ENCODE measurements at regions not wholly inside any gene's neighbourhood (a gene's known extent, or its start where the extent isn't known, plus 50 kb on each side); places are given as distances from the start of the nearest gene placed in this dataset.

- Histone ChIP-seq H3K36me3 (ENCODE audit: insufficient read depth, low read length) (no peaks in the 10 kb centered on the region), H3K9me3 (ENCODE audit: insufficient read depth, low read depth, low read length) (no peaks in the 10 kb centered on the region), H3F3A (ENCODE audit: low read depth) (no peaks in the 10 kb centered on the region), H3K9me2 (replicated peaks; ENCODE audit: low read depth, low read length) (no peaks in the 10 kb centered on the region), H2AFZ (ENCODE audit: low read length) (no peak overlapping the region), H3K9ac (ENCODE audit: low read depth, low read length, poor library complexity, severe bottlenecking) (no peak overlapping the region), H4K20me1 (ENCODE audit: insufficient read depth, low read length, poor library complexity, severe bottlenecking) (no peaks in the 10 kb centered on the region), H3K79me2 (ENCODE audit: insufficient read depth, low read length) (no peaks in the 10 kb centered on the region), H3K27me3 (ENCODE audit: insufficient read depth, low read length, poor library complexity, severe bottlenecking) (no peaks in the 10 kb centered on the region), H3K4me1 (ENCODE audit: insufficient read depth, low read length, poor library complexity, severe bottlenecking) (no peaks in the 10 kb centered on the region), H3K4me3 (ENCODE audit: low read length, poor library complexity, severe bottlenecking) (no peak overlapping the region), H3K4me2 (ENCODE audit: low read depth, low read length, poor library complexity, severe bottlenecking) (no peak overlapping the region)
- TF ChIP-seq EZH2phosphoT487 (IDR thresholded peaks at IDR 0.05; ENCODE audit: borderline replicate concordance) (no peak), CTCF (conservative IDR thresholded peaks at IDR 0.05; ENCODE audit: low read length) (no peak)
Measured at GRCh38 chr1:56436296-56436695, 143.1 kb downstream of the PLPP3 start.

- Histone ChIP-seq H2AFZ (ENCODE audit: low read length) (no peak overlapping the region), H3K4me2 (ENCODE audit: low read depth, low read length, poor library complexity, severe bottlenecking) (no peak overlapping the region), H3K4me3 (ENCODE audit: low read length, poor library complexity, severe bottlenecking) (no peak overlapping the region), H3K9me2 (replicated peaks; ENCODE audit: low read depth, low read length) (no peaks in the 10 kb centered on the region), H3K27me3 (ENCODE audit: insufficient read depth, low read length, poor library complexity, severe bottlenecking) (no peaks in the 10 kb centered on the region), H3K79me2 (ENCODE audit: insufficient read depth, low read length) (no peaks in the 10 kb centered on the region), H4K20me1 (ENCODE audit: insufficient read depth, low read length, poor library complexity, severe bottlenecking) (no peaks in the 10 kb centered on the region), H3F3A (ENCODE audit: low read depth) (no peaks in the 10 kb centered on the region), H3K9me3 (ENCODE audit: insufficient read depth, low read depth, low read length) (no peaks in the 10 kb centered on the region), H3K36me3 (ENCODE audit: insufficient read depth, low read length) (no peaks in the 10 kb centered on the region), H3K9ac (ENCODE audit: low read depth, low read length, poor library complexity, severe bottlenecking) (no peak overlapping the region), H3K4me1 (ENCODE audit: insufficient read depth, low read length, poor library complexity, severe bottlenecking) (no peaks in the 10 kb centered on the region)
- TF ChIP-seq EZH2phosphoT487 (IDR thresholded peaks at IDR 0.05; ENCODE audit: borderline replicate concordance): no peak
- TF ChIP-seq CTCF (conservative IDR thresholded peaks at IDR 0.05; ENCODE audit: low read length): no peak
Measured at GRCh38 chr1:56435434-56436262, 143.7 kb downstream of the PLPP3 start.

- TF ChIP-seq EZH2phosphoT487 (IDR thresholded peaks at IDR 0.05; ENCODE audit: borderline replicate concordance): no peak
- no peak for TF ChIP-seq CTCF (conservative IDR thresholded peaks at IDR 0.05; ENCODE audit: low read length)
- Histone ChIP-seq H3K27me3 (ENCODE audit: insufficient read depth, low read length, poor library complexity, severe bottlenecking) (no peaks in the 10 kb centered on the region), H3K79me2 (ENCODE audit: insufficient read depth, low read length) (no peaks in the 10 kb centered on the region), H4K20me1 (ENCODE audit: insufficient read depth, low read length, poor library complexity, severe bottlenecking) (no peaks in the 10 kb centered on the region), H3K36me3 (ENCODE audit: insufficient read depth, low read length) (no peaks in the 10 kb centered on the region), H3K4me3 (ENCODE audit: low read length, poor library complexity, severe bottlenecking) (no peak overlapping the region), H3K4me2 (ENCODE audit: low read depth, low read length, poor library complexity, severe bottlenecking) (no peak overlapping the region), H3K9me3 (ENCODE audit: insufficient read depth, low read depth, low read length) (no peaks in the 10 kb centered on the region), H3K9me2 (replicated peaks; ENCODE audit: low read depth, low read length) (no peaks in the 10 kb centered on the region), H2AFZ (ENCODE audit: low read length) (no peak overlapping the region), H3K9ac (ENCODE audit: low read depth, low read length, poor library complexity, severe bottlenecking) (no peak overlapping the region), H3K4me1 (ENCODE audit: insufficient read depth, low read length, poor library complexity, severe bottlenecking) (no peaks in the 10 kb centered on the region), H3F3A (ENCODE audit: low read depth) (no peaks in the 10 kb centered on the region)
Measured at GRCh38 chr1:56434740-56435139, 144.6 kb downstream of the PLPP3 start.

All from Loucy (cell line).